HG03097 (cell line): ENCODE measurements at regions not wholly inside any gene's neighbourhood (a gene's known extent, or its start where the extent isn't known, plus 50 kb on each side); places are given as distances from the start of the nearest gene placed in this dataset.
"Not testable (repeated sequence)": the region's sequence is repeated elsewhere in the genome, so short reads cannot be mapped to it uniquely, and the experiment has no call there.

Experiments
- ATAC-seq: cut with Tn5 transposase; IDR thresholded peaks from one replicate; pipeline ENCODE4 v1.9.1; 2021; ENCODE audit not compliant: unreplicated experiment, low FRiP score

DNA sequence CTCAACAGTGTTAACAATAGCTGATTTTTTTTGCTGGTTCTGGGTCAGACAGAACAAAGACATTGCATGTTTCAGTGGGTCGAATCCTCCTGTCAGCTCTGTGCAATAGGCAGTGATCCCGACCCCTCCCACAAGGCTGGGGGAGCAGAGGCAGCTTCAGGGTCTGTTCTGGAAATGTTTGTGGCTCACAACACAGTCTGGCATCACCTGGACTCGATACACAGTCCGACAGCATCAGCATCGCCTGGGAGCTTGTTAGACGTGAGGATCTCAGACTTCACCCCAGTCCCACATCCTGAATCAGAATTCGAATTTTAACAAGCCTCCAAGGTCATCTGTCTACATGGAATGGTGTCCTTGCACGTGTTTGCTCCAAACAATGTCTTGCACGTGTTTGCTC is 384.7 kb downstream of the IRX2 start:
- no peak for ATAC-seq

DNA sequence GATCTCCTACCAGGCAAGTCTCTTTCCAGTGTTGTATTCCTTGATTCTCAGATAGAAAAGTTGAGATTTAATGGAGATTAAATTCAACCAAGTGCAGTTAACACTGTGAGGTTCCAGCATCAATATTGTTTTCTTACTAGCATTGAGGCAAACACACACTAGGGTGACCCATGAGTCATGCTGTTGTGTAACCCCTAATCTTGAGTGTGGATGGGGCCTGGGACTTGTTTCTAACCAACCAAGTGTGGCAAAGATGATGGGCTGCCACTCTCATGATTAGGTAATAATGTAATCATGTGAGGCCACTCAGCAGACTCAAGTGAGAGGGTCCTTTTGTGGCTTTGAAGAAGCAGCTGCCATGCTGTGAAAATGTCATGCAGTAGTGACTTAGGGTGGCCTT is 394.2 kb downstream of the IRX2 start:
- ATAC-seq = no peak

DNA sequence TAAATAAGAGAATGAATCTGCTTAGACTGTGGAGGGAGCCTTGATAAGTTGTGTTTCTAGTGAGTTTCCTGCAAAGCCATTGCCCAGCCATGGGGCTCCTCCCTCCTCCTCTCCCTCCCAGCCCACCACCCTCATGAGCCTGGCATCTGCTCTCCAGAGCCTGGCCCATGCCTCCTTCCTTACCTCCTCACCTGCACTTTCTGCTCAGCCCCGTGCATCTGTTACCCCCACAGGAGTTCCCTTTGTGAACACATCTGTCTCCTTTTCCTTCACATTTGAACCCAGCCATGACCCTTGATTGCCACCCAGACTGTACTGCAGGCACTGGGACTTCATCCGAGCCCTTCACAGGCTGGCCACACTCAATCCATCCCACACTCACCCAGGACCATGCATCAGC is 395.6 kb downstream of the IRX2 start:
- ATAC-seq = no peak

DNA sequence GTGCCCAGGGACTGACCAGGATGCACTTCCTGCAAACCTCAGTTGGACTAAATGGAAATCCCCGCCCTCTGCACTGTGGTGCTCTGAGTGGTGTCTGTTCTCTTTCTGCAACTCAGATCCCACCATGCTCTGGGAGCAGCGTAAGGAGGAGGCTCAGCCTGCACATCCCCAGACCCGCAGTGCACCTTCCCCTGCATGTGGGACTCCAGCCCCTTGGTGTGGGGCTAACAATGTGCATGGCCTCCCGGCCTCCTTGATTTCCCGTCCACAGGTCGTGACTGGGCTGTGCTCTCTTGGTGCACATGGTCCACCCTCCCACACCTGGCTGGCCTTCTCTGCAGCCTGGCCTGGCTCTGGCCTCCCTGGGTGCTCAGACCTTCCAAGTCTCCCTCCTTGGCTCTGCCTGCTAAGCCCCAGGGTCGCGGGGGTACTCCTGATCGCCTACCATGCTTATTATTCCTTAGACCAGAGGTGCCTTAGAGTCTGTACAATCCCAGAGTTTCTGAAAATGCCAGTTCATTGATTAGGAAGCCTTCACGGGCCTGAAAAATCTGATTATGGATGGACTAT is 397.5 kb downstream of the IRX2 start:
- no peak for ATAC-seq

DNA sequence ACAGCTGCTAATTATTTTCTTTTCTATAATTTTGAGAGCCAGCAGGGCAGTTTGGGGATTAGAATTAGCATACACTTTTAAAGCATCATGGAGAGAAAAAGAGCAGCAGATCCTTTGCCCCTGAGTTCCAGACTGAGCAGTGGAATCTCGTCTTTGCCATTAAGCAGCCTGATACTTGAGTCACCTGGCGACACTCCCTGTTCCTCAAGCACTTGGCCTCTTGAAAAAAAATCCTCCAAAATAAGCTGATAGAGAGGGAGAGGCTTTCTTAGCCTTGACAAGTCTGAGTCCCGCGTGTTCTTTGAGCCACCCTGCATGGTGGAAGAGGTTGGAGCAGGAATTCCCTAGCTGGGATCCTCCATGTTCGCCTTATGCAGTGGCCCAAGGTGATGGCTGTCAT is 398.3 kb downstream of the IRX2 start:
- ATAC-seq = no peak

DNA sequence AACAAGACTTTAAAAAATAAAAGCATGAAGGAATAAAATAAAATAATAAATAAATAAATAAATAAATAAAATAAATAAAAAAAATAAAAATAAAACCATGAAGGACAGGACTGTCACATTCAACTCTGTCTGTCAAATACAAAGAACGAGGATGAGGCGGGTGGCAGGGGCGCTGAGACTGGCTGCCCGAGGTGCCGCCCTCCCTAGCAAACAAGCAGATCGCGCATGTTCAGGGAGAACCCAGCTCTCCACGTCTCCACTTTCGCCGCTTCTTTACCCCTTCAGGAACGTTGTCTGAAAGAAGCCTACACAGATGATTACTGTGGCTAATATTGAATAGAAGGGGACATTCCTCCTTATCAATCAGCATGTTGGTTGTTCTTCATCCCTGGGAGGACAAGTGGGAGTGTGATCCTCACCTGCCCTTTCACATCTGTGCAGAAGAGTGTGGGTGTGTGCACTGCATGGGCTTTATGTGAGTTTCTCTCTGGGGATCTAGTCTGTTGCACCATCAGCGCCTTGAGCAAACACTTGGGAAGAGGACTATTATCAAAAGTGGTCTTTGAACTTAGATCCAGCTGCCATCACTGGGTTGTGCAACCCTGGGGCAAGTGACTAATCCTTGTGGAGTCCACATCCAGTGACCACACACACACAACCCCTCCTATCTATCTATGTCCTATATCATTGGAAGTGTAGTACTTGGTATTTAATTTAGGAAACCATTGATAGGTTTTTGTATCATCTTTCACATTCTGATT is 399.2 kb downstream of the IRX2 start:
- ATAC-seq = no peak

DNA sequence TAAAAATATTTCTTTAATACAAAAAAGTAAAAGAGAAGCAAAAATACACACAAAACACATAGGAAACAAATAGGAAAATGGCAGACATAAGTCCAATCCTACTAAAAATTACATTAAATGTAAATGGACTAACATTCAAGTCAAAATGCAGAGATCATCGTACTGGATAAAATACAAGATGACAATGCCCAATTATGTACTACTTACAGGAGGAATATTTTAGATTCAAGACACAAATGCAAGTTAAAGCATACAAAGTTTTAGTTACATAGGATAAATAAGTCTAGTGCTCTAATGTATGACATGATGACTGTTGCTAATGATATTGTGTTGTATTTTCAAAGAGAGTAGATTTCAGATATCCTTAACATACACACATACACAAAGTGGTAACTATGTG is 401.7 kb downstream of the IRX2 start:
- not testable (repeated sequence) for ATAC-seq

DNA sequence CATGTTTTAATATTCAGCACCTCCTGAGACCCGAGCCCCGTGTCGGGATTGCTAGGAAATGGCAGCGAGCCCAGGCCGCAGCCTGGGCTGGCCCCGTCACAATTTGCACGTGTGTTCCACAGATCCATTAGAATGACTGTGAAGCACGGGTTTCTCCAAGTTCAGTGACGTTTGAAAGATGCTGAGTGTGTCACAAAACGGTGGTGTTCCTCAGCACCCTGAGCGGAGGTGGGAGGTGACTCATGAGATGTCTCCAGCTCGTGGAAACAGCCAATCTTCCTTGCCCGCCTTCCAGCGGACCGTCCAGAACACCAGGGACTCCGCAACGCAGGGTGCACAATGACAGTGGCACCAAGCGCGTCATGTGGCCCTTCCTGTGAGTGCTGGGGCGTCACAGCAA is 412.8 kb downstream of the IRX2 start:
- no peak for ATAC-seq

DNA sequence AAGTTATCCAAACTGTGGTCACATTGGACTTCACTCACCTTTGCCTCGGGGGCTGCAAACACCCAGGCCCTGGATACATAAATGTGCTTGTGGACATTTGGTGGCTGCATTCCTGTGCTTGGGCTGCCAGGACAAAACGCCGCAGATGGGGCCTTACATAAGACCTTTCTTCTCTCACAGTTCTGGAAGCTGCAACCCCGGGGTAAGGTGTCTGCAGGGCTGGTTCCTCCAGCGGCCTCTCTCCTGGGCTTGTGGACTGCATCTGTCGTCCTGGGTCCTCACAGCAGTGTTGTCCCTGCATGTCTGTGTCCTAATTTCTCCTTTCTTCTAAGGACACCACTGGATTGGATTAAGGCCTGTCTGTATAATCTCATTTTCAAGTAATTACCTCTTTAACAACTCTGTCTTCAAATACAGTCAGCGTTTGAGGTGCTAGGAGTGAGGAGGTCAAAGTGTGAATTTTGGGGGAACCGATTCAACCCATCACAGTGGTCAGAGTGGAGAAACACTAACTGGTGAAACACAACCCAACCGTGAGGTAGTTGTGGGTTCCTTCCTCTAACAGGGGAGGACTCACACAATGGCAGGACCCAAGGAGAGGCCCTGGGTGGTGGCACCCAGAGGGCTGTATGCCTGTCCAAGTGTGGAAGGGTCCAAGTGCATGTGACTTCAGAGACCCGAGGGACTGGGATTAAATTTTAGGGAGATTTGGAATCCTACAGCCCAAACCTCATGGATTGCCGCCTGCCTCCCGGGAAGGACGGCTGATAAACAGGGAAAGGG is 415.6 kb downstream of the IRX2 start:
- no peak for ATAC-seq

DNA sequence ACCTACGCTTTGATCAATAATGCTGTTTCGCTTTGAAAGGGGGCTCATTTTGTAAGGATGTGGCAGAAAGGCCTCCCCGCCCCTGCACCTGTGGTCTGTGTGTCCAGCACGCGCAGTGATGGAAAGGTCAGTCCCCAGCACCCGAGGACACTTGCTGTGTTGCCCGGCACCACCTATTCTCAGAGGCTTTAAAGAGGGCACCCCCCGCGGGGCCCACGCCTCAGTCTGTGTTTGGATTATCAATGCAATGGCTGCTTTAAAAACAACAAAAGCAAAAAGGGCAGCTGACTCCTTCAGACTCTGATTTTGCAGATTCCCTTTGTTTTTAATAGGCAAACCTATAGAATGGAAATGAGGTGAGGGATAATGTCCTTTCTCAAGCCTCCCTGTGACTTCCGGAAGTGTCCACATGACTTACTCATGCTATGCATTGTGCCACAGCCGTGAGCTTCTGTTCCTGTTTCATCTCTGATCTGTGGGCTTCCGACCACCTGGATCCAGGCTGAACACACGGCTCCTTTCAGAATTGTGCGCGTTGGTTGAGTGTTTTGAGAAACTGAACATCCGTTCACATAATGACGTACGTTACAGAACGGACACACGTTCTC is 416.2 kb downstream of the IRX2 start:
- no peak for ATAC-seq

DNA sequence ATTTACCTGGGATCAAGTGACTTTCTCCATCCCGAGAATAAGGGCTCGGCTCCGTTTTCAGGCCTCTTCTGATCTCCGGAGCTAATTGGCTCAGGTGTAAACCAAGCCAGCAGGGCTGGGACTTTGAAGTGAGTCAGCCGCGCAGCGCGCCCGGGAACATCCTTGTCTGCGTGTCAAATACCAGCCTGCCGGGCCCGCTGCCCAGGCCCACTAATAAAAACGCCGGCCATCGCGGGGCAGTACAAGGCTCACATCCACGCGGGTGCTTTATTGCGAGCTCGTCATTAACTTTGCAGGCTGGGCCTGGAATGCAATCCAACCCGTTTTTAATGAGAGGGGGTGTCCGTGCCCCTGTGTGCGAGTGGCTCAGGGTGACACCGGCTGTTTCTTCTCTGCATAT is 416.8 kb downstream of the IRX2 start:
- ATAC-seq = no peak

DNA sequence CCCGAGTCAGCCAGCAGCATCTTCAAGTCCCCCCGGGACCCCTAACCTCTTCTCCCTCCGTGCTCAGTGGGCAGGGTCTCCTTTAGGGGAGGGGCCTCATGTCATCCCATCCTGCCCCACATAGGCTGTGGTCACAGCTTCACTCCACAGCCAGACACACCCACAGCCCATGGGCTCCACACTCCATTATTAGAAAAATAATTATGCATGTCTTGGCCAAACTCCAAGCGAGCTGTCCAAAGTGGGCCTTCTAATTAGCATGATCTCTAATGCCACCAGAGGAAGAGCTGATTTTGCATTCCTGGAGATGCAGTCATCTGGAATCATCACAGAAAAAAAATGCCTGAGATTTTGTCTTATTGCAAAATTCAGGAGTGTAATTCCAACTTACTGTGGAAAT is 418.2 kb downstream of the IRX2 start:
- ATAC-seq = no peak

DNA sequence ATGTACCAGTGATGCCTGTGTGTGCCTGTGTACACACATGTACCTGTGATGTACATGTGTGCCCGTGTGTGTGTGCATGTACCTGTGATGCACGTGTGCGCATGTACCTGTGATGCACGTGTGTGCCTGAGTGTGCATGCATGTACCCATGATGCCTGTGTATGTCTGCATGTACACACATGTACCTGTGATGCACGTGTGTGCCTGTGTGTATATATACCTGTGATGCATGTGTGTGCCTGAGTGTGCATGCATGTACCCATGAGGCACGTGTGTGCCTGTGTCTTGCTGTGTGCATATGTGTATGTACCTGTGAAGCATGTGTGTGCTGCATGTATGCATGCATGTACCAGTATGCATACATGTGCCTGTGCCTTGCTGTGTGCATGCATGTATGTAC is 419.0 kb downstream of the IRX2 start:
- no peak for ATAC-seq

DNA sequence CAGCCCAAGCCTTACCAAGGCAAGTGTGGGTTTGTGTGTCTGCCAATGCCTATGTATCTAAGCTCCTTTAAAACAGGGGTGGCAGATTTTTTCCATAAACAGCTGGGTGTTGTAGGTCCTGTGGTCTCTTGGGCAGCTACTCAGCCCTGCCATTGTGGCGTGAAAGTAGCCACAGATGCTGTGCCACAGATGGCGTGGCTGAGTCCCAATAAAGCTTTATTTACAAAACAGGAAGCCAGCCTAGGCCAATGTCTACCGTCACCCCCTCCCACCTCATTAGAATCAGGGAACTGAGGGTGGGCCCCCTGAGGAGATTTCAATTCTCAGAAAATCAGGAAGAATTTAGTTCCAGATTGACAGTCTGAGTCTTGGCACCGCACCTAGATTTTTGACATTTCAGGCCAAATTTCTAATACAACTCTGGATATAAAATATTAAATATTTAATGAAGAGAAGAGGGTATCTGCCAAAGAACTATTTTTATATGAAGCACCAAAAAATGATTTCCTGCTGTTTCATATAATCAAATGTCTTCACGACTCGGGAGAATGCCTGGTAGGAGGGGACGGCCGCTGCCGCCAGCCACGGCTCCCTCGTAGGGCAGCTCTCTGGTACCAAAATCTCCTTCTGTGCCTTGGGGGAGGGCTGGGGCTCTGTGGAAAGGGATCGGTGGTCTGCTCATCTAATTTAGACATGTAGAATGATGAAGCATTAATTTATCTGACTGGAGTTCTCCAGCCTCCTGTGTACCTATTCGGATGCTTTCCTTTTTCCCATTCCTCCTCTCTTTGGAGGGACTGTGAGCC is 420.9 kb downstream of the IRX2 start:
- no peak for ATAC-seq

DNA sequence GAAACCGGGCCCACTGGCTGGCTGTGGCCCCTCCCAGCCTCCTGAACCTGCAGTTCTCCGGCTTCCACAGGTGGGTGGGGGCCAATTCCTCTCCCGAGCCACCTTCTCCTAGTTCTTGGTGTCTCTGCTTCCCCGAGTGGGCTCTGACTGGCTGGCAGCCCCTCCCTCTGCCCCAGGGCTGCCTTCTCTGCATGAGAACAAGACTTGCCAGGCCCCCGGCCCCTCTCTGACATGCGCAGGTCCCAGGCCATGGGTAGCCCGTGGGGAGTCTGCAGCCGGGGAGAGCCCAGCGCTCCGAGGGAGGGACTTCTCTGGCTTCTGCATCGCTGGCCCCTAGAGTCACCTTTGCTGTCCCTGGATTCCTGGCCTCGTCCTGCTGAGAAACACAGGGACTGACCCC is 421.7 kb downstream of the IRX2 start:
- ATAC-seq = no peak

DNA sequence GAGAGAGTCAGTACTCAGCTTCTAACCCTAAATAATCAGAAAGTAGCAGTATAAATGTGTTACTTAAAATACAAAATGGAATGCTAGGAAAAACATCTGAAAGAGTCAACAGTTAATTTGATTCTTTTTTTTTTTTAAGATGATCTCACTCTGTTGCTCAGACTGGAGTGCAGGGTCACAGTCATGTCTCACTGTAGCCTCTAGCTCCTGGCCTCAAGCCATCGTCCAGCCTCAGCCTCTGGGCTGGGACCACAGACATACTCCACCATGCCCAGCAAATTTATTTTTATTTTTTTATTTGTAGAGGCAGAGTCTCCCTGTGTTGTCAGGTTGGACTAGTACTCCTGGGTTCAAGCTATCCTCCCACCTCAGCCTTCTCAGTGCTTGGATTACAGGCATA is 424.9 kb downstream of the IRX2 start:
- no peak for ATAC-seq

DNA sequence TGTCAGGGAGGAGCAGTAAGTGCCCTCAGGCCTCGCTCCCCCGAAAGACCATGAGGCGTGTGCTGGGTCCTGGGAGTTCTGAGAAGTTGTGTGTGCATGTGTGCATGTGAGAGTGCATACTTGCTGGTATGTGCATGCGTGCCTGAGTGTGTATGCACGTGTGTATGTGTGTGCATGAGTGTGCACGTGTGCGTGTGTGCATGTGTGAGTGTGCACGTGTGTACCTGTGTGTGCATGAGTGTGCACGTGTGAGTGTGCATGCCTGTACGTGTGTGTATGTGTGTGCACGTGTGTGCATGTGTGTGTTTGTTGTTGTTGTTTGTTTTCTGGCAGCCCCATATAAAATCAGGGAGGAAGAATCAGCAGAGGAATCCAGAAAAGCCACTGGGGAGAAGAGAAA is 426.7 kb downstream of the IRX2 start:
- no peak for ATAC-seq

DNA sequence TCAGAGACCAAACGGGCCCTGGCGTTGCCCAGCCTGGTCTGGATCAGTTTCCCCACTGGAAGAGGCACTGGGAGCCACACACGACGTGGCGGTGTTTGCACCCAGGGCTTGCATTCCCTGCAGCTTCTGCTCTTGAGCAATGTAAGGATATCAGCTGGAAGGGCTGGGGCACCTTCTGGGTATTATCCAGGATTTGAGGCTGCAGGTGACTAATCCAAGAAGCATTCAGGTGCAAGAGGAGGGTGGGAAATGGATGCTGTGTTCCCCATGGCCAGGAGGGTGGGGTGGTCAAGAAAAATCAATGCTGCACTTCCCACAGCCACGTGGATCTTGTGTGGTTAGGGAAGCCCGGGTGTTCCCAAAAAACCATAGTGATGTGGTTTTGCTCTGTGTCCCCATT is 430.9 kb downstream of the IRX2 start:
- ATAC-seq = no peak

DNA sequence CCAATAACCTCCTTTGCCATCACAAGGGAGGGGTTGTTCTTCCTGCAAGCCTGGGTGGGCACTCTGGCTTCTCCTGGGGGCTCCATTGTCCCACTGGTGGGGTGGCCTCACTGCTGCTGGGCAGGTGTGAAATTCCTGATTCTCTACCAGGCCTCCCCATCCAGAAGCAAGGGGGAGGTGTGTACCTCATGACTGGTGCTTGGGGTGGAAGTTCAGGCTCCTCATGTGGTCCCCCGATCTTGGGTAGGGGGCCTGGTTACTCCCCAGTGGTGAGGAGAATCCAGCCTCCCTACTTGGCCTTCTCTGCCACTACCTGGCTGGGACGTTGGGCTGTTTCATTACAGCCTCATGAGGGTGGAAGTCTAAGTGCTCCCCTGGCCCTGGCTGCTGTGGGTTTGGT is 433.9 kb downstream of the IRX2 start:
- ATAC-seq = no peak

DNA sequence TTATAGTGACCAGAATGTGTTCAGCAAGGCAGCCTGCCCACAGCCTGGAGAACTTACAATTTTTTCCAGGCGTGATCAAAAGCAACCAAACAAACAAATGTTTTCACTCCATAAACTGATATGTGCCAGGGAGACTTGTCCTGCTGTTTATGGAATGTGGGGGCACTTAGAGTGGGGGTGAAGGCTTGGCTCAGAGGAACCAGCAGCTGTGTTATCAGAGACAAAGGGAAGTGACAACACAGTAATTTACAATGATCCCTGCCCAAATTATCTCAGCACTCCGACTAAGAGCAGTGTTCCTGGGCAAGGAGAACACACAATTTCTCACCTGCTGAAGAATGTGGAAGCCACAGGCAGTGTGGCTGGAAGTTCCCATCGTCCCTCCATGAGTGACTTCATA is 429.1 kb upstream of the IRX4 start:
- ATAC-seq = no peak

DNA sequence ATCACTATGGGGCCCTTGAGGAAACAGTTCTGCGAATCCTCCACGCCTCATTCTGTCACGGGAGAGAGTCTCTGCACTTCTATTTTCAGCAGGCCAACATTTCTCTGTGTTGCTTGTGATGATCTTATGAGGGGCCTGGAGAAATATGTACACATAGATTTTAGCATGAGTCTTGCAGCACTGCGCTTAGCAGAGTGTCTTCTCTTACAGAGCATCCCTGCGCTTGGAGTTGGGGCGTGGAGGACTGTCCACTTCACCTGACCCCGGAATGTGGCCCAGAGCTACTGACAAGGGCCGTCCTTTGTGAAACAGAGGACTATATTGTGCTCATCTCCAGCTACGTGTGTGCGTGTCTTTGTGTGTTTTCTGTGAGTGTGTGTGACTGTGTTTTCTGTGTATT is 428.2 kb upstream of the IRX4 start:
- no peak for ATAC-seq
